ENCODE measurements at regions not wholly inside any gene's neighbourhood (a gene's known extent, or its start where the extent isn't known, plus 50 kb on each side); places are given as distances from the start of the nearest gene placed in this dataset.

- DNase-seq (ENCODE audit: low spot score), result no peak
Observed at GRCh38 chr2:103743195-103743594, 981.4 kb downstream of the TMEM182 start.

More at GRCh38 chr2:103743195-103743594, 981.4 kb downstream of the TMEM182 start:
- H4K20me1 ChIP-seq (replicated peaks; ENCODE audit: insufficient read depth), result no peaks in the 10 kb centered on the region
- H3K4me1 Mint-ChIP-seq, result peaks cover 12% of the 10 kb centered on the region; the same call in 2 of the 3 replicates
- no peaks in the 10 kb centered on the region for H3K79me2 ChIP-seq (replicated peaks; ENCODE audit: insufficient read depth)
- H2AFZ ChIP-seq, result no peak overlapping the region
- no peak overlapping the region for H3K4me2 ChIP-seq
- TF ChIP-seq, protein P1, sequence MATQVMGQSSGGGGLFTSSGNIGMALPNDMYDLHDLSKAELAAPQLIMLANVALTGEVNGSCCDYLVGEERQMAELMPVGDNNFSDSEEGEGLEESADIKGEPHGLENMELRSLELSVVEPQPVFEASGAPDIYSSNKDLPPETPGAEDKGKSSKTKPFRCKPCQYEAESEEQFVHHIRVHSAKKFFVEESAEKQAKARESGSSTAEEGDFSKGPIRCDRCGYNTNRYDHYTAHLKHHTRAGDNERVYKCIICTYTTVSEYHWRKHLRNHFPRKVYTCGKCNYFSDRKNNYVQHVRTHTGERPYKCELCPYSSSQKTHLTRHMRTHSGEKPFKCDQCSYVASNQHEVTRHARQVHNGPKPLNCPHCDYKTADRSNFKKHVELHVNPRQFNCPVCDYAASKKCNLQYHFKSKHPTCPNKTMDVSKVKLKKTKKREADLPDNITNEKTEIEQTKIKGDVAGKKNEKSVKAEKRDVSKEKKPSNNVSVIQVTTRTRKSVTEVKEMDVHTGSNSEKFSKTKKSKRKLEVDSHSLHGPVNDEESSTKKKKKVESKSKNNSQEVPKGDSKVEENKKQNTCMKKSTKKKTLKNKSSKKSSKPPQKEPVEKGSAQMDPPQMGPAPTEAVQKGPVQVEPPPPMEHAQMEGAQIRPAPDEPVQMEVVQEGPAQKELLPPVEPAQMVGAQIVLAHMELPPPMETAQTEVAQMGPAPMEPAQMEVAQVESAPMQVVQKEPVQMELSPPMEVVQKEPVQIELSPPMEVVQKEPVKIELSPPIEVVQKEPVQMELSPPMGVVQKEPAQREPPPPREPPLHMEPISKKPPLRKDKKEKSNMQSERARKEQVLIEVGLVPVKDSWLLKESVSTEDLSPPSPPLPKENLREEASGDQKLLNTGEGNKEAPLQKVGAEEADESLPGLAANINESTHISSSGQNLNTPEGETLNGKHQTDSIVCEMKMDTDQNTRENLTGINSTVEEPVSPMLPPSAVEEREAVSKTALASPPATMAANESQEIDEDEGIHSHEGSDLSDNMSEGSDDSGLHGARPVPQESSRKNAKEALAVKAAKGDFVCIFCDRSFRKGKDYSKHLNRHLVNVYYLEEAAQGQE (IDR thresholded peaks at IDR 0.05; ENCODE audit: unreplicated experiment), result no peak
- TF ChIP-seq CTCF (conservative IDR thresholded peaks at IDR 0.05; ENCODE audit: low read depth in 2 of 2), result no peak
- TF ChIP-seq ZNF331 (CRISPR knock-in tag; IDR thresholded peaks at IDR 0.05; ENCODE audit: low read depth), result no peak
- no peak for TF ChIP-seq STAT1 (IDR thresholded peaks at IDR 0.05; ENCODE audit: unreplicated experiment)
- TF ChIP-seq ETS1 (IDR thresholded peaks at IDR 0.05), result no peak
- no peak for TF ChIP-seq ZNF462 (CRISPR knock-in tag; IDR thresholded peaks at IDR 0.05)
- no peak for TF ChIP-seq EZH2 (IDR thresholded peaks at IDR 0.05; ENCODE audit: low read depth, unreplicated experiment)
- TF ChIP-seq JUNB (IDR thresholded peaks at IDR 0.05; ENCODE audit: unreplicated experiment), result no peak
- no peak for TF ChIP-seq NANOG (IDR thresholded peaks at IDR 0.05; ENCODE audit: borderline replicate concordance)
- no peaks in the 10 kb centered on the region for H3K36me3 ChIP-seq (ENCODE audit: insufficient read depth)
- no peaks in the 10 kb centered on the region for H3K27me3 ChIP-seq (ENCODE audit: insufficient read depth)
- no peak overlapping the region for H3K4me3 ChIP-seq
- no peaks in the 10 kb centered on the region for H3F3A ChIP-seq (replicated peaks; ENCODE audit: low read depth)
- H3K36me3 Mint-ChIP-seq (ENCODE audit: low read depth), result no peaks in the 10 kb centered on the region
- peaks cover 4% of the 10 kb centered on the region for H3K27me3 Mint-ChIP-seq (ENCODE audit: insufficient read depth, low read depth, poor library complexity)
- no peak for ATAC-seq
- H3K9me2 ChIP-seq (ENCODE audit: insufficient read depth), result no peaks in the 10 kb centered on the region
- H3K4me1 ChIP-seq (ENCODE audit: insufficient read depth), result 0 out of 2 replicates have a peak, but pooled peaks cover 4% of the 10 kb centered on the region
- H3K9me3 Mint-ChIP-seq, result no peaks in the 10 kb centered on the region
- no peak overlapping the region for H3K27ac ChIP-seq (ENCODE audit: low read depth)
- no peak overlapping the region for H3K27ac Mint-ChIP-seq
- no peak overlapping the region for H3K4me3 Mint-ChIP-seq
